ENCODE measurements at regions not wholly inside any gene's neighbourhood (a gene's known extent, or its start where the extent isn't known, plus 50 kb on each side); places are given as distances from the start of the nearest gene placed in this dataset.

DNA sequence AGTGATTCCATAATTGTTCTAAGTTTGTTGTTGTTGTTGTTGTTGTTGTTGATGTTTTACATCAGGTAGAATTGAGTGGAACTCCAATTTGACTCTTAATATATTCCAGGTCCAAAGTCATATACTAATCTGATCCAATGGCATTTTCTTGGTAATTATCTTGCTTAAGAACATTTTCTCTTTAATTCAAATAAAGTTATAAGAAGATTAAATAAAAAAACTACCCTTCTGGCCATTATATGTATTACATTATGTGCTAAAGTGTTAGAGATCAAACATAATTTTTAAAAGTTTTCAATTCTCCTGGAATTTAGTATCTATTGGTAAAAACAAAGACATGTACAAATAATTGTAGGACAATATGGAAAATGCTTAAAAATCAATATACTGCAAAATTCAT is 775.4 kb downstream of the LUZP2 start:
- TF ChIP-seq POLR2A (IDR thresholded peaks at IDR 0.05; ENCODE audit: low read length) (no peak), GATA1 (IDR thresholded peaks at IDR 0.05; ENCODE audit: low read depth, low read length) (no peak)

Data from erythroblast (primary cell).